Spleen (tissue), 11 donors: ENCODE measurements at regions not wholly inside any gene's neighbourhood (a gene's known extent, or its start where the extent isn't known, plus 50 kb on each side); places are given as distances from the start of the nearest gene placed in this dataset.
"Not testable (repeated sequence)": the region's sequence is repeated elsewhere in the genome, so short reads cannot be mapped to it uniquely, and the experiment has no call there.

ENCODE experiments used
- DNase-seq: peaks from one replicate; pipeline ENCODE4 v3.0.0-alpha.2; 2020
- H3K27ac ChIP-seq, 8 donors: fragments of 200-600 bp; sonication (generic) in 7 of 8; 1 replicate in 4 of 8; 2 replicates in 4 of 8; pipeline versions ENCODE4 v1.5.0 to v1.8.0; 2016 to 2021; ENCODE audit warnings: inconsistent platforms in 4 of 8, mild to moderate bottlenecking in 4 of 8, moderate library complexity in 1 of 8
- H3K27me3 ChIP-seq, 7 donors: fragments of 200-600 bp; sonication (generic) in 6 of 7; replicated peaks in 1 of 7; 1 replicate in 4 of 7; 2 replicates in 3 of 7; pipeline versions ENCODE4 v1.5.0 to v1.8.0; 2016 to 2021; ENCODE audit warnings: inconsistent platforms in 3 of 7, mild to moderate bottlenecking in 1 of 7
- H3K36me3 ChIP-seq, 6 donors: fragments of 200-600 bp; sonication (generic) in 5 of 6; 1 replicate in 4 of 6; 2 replicates in 2 of 6; pipeline versions ENCODE4 v1.5.0 to v1.8.0; 2016 to 2021; ENCODE audit warnings: inconsistent platforms in 2 of 6
- H3K4me1 ChIP-seq, 6 donors: fragments of 200-600 bp; sonication (generic) in 5 of 6; 1 replicate in 3 of 6; 2 replicates in 3 of 6; pipeline versions ENCODE4 v1.5.0 to v1.8.0; 2016 to 2021; ENCODE audit warnings: inconsistent platforms in 3 of 6
- H3K4me3 ChIP-seq, 8 donors: fragments of 200-600 bp; sonication (generic) in 7 of 8; 1 replicate in 4 of 8; 2 replicates in 4 of 8; pipeline versions ENCODE4 v1.5.0 to v1.8.0; 2016 to 2021; ENCODE audit warnings: inconsistent platforms in 4 of 8, mild to moderate bottlenecking in 4 of 8, moderate library complexity in 2 of 8
- H3K9me3 ChIP-seq, 8 donors: fragments of 200-600 bp; sonication (generic) in 7 of 8; 1 replicate in 4 of 8; 2 replicates in 4 of 8; pipeline versions ENCODE4 v1.5.0 to v1.8.0; 2016 to 2021; ENCODE audit warnings: inconsistent platforms in 4 of 8
- POLR2A ChIP-seq, 3 donors: fragments of 450-650 bp; IDR thresholded peaks; one replicate each; pipeline ENCODE4 v1.5.1; 2017; ENCODE audit warnings: antibody characterized with exemption in 3 of 3, mild to moderate bottlenecking in 1 of 3
- POLR2AphosphoS5 ChIP-seq, 3 donors: sonication (generic); formaldehyde crosslinking; IDR thresholded peaks; one replicate each; pipeline ENCODE4 v1.5.1; 2017; ENCODE audit warnings: antibody characterized with exemption in 3 of 3
- WGBS, 5 donors: extraction: QIAGEN DNeasy Blood & Tissue Kit in 3 of 5; methylation state at CpG; one replicate each; pipeline versions ENCODE4 v1.1.5 to v1.1.7; 2013 to 2018; 5-methylcytosine and 5-hydroxymethylcytosine counted together
- intact Hi-C: fragments of 100-400 bp; cut with DNase I; formaldehyde crosslinking; loops from one replicate; pipeline ENCODE4 v1.15.0; 2023; ENCODE audit warnings: low total_unique reads
- TF ChIP-seq, protein P1 (sequence below), 11 experiments: fragments of 200-600 bp in 7 of 11; fragments of 450-650 bp in 4 of 11; sonication (generic) in 4 of 11; IDR thresholded peaks in 8 of 11; conservative IDR thresholded peaks in 3 of 11; 1 replicate in 7 of 11; 2 replicates in 4 of 11; pipeline versions ENCODE4 v1.4.0 to v1.8.0; 2016 to 2021; ENCODE audit warnings: antibody characterized with exemption in 11 of 11, inconsistent platforms in 4 of 11, mild to moderate bottlenecking in 1 of 11
- donor health status: healthy with polysubstance abuse.
- donor health status: DM: no; HTN: no; CAD: no; lungs with moderate emphysema.
- donor health status: DM: no; HTN: no; CAD: no.
- donor health status: Bipolar disorder and iron deficiency.
- donor health status: healthy.
- donor health status: DM: no; HTN: no; CAD: no.
- donor health status: DM: yes; HTN: yes; CAD: no.

DNA sequence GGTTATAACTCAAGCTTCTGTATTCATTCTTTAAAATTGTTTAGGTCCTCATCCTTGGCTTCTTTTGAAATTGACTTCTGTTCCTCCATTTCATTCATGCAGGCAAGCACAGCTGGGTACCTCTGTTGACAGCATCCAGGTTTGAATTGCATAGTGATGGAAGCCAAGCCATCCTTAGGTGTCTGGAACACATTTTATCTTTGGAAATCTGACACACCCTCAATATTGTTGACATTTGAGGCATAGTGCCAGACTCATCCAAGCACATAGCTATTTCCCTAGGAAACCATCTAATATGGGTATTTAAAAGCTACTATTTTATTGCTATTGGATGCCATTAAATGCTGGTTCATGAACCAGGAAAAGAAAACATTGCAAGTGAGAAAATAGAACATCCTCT, 142.1 kb upstream of the PTPRZ1 start:
- Histone ChIP-seq H3K4me1 (no peaks in the 10 kb centered on the region), H3K27ac (no peak overlapping the region), H3K27me3 (no peaks in the 10 kb centered on the region), H3K4me3 (no peak overlapping the region), H3K9me3 (peaks cover 0 to 31% (median 22%) of the 10 kb centered on the region in 8 donors), H3K36me3 (no peaks in the 10 kb centered on the region)
- intact Hi-C loops = no loop called here
- no peak for DNase-seq
- TF ChIP-seq POLR2A (IDR thresholded peaks at IDR 0.05) (no peak), POLR2AphosphoS5 (IDR thresholded peaks at IDR 0.05) (no peak)
- TF ChIP-seq, protein P1, sequence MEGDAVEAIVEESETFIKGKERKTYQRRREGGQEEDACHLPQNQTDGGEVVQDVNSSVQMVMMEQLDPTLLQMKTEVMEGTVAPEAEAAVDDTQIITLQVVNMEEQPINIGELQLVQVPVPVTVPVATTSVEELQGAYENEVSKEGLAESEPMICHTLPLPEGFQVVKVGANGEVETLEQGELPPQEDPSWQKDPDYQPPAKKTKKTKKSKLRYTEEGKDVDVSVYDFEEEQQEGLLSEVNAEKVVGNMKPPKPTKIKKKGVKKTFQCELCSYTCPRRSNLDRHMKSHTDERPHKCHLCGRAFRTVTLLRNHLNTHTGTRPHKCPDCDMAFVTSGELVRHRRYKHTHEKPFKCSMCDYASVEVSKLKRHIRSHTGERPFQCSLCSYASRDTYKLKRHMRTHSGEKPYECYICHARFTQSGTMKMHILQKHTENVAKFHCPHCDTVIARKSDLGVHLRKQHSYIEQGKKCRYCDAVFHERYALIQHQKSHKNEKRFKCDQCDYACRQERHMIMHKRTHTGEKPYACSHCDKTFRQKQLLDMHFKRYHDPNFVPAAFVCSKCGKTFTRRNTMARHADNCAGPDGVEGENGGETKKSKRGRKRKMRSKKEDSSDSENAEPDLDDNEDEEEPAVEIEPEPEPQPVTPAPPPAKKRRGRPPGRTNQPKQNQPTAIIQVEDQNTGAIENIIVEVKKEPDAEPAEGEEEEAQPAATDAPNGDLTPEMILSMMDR (IDR thresholded peaks at IDR 0.05 in 8 of 11, conservative IDR thresholded peaks at IDR 0.05 in 3 of 11) = no peak

DNA sequence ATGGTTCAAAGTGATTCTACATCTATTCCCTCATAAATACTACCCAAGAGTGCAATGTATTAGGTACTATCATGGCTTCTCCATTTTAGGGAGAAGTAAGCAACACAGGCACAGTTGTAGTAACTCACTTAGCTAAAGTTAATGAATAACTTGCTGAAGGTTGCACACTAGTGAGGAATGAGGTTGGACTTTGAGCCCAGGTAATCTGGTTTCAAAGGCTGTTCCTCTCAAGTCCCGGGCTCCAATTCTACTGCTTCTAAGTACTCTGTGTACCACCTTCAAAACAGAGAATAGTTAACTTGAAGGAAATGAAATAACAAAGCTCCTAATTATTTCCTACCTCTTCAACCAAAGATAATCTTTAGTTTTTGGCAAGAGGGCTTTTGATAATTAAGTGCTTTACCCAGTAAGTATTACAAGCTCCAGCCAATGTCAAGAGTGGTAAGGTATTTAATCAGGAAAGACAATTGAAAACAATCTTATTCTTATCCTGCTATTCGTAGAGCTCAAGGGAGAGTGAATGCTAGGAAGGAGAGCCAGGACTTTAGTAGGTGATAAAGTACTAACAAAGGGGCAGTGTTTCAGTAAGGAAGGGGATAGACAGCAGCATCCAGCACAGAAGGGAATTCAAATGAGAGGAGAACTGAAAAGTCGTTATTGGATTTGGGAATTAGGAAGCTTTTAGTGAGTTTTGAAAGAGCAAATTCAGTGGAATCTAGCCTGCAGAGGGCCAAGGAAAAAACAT, 158.2 kb upstream of the PTPRZ1 start:
- no peaks in the 10 kb centered on the region for H3K9me3 ChIP-seq
- H3K4me1 ChIP-seq = no peaks in the 10 kb centered on the region
- no peaks in the 10 kb centered on the region for H3K27me3 ChIP-seq
- no peak for DNase-seq
- no peaks in the 10 kb centered on the region for H3K36me3 ChIP-seq
- WGBS, 5 donors = 37 to 50% (median 44%) methylated on average over 3 of the region's 3 CpGs
- intact Hi-C loops = no loop called here
- no peak overlapping the region for H3K4me3 ChIP-seq
- TF ChIP-seq POLR2AphosphoS5 (IDR thresholded peaks at IDR 0.05) = no peak
- TF ChIP-seq, protein P1 (IDR thresholded peaks at IDR 0.05 in 8 of 11, conservative IDR thresholded peaks at IDR 0.05 in 3 of 11) = no peak
- no peak for TF ChIP-seq POLR2A (IDR thresholded peaks at IDR 0.05)
- no peak overlapping the region for H3K27ac ChIP-seq

DNA sequence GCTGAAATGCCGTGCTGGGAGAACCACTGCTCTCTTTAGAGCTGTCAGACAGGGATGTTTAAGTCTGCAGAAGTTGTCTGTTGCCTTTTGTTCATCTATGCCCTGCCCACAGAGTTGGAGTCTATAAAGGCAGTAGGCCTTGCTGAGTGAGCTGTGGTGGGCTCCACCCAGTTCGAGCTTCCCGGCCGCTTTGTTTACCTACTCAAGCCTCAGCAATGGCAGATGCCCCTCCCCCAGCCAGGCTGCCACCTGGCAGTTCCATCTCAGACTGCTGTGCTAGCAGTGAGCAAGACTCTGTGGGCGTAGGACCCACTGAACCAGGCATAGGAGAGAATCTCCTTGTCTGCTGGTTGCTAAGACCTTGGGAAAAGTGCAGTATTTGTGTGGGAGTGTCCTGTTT, 160.0 kb upstream of the PTPRZ1 start:
- H3K27ac ChIP-seq, DNase-seq, intact Hi-C loops, H3K27me3 ChIP-seq, H3K4me1 ChIP-seq, H3K9me3 ChIP-seq, H3K36me3 ChIP-seq, H3K4me3 ChIP-seq: not testable (repeated sequence)
- 56 to 79% (median 60%) methylated on average over 2 to 5 of the region's 5 CpGs for WGBS, 5 donors

DNA sequence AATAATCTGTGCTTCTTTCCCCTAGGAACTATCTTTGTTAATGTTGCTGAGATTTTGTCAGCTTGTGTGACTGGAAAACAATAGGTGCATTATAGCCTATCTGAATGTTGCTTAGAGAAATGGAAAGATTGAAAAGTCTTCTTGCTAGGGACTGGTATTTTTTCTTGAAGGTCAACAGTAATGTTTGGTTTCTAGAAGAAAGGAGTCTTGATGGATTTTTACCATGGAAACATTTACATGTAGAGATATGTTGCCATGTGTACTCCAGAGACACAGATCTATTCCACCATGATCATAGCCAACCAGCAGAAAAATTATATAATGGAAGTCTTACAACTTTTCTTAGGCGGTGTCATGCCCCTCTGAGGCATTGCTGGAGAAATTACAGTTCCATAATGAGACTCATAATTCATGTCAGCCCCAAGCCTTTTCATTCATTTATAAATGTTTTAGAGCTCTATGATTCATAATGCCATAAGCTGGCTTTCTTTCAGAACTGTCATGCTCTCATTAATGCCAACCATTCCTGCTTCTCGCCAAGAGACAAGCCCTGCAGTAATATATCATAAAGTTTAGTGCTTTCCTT, 175.1 kb upstream of the PTPRZ1 start:
- no peak for DNase-seq
- no peaks in the 10 kb centered on the region for H3K4me1 ChIP-seq
- no peaks in the 10 kb centered on the region for H3K9me3 ChIP-seq
- no peaks in the 10 kb centered on the region for H3K36me3 ChIP-seq
- H3K4me3 ChIP-seq = no peak overlapping the region
- H3K27ac ChIP-seq = no peak overlapping the region
- H3K27me3 ChIP-seq = no peaks in the 10 kb centered on the region
- TF ChIP-seq, protein P1 (IDR thresholded peaks at IDR 0.05 in 8 of 11, conservative IDR thresholded peaks at IDR 0.05 in 3 of 11) = no peak
- TF ChIP-seq POLR2A (IDR thresholded peaks at IDR 0.05) (no peak), POLR2AphosphoS5 (IDR thresholded peaks at IDR 0.05) (no peak)
- intact Hi-C loops = no loop called here
- WGBS, 5 donors = 68 to 83% (median 77%) methylated on average over 2 of the region's 2 CpGs
